Esophagus squamous epithelium (tissue), 4 donors: ENCODE measurements at regions not wholly inside any gene's neighbourhood (a gene's known extent, or its start where the extent isn't known, plus 50 kb on each side); places are given as distances from the start of the nearest gene placed in this dataset.

Experiments used
- CTCF ChIP-seq, 6 experiments: fragments of 450-650 bp in 4 of 6; fragments of 200-600 bp in 2 of 6; sonication (generic) in 2 of 6; IDR thresholded peaks; one replicate each; pipeline ENCODE4 v1.5.1; 2016 to 2019; ENCODE audit warnings: antibody characterized with exemption in 6 of 6, mild to moderate bottlenecking in 4 of 6, moderate library complexity in 4 of 6
- POLR2A ChIP-seq, 4 donors: fragments of 450-650 bp; IDR thresholded peaks; one replicate each; pipeline ENCODE4 v1.6.1; 2017; ENCODE audit warnings: antibody characterized with exemption in 4 of 4, mild to moderate bottlenecking in 4 of 4, moderate library complexity in 3 of 4

DNA sequence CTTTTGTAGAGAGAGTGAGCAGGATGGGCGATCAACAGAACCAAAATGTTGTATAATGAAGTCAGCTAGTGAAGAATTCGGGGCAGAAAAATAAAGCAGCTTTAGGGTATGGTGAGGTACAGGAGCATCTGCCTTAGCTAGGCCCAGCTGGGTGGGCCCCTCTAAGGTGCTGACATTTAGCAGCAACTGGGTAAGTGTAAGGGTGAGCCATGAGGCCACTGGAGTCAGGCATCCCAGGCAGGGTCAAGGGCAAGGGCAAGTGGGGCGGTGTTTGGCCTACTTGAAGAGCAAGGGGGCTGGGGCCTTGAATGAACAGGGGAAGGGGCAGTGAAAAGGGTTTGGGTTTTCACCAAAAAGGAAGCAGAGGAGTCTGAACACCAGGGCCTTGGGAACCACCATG is 583.6 kb downstream of the BCL11B start:
- TF ChIP-seq CTCF (IDR thresholded peaks at IDR 0.05) = no peak
- TF ChIP-seq POLR2A (IDR thresholded peaks at IDR 0.05) = no peak
